ENCODE measurements at regions not wholly inside any gene's neighbourhood (a gene's known extent, or its start where the extent isn't known, plus 50 kb on each side); places are given as distances from the start of the nearest gene placed in this dataset.

DNA sequence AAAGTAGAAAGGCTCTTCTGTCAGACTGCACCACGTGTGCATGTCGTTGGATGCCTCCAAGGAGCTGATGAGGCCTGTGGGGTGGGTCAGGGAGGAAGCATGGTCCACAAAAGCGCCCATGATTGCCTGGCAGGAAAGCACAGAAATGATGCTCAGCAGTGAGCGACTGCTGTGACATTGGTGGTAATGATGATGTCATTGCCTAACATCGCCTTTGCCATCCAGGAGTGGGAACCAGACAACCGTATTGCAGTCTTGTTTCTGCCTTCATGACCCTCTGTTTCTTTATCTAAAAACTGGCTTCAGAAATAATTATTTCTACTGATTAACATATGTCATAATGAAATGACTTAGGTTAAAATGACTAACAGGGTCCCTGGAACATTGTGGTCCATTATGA lies 477.8 kb upstream of the B3GAT1 start:
- in situ Hi-C loops (cut with MboI; ENCODE audit: low sequenced_read_pairs in 4 of 4), result no loop called here
- DNase-seq (no peak), ATAC-seq (no peak)
- Histone ChIP-seq H3K27ac (no peak overlapping the region), H3K27me3 (no peaks in the 10 kb centered on the region), H3K4me1 (no peaks in the 10 kb centered on the region), H3K4me3 (no peak overlapping the region), H3K9me3 (no peaks in the 10 kb centered on the region), H3K36me3 (no peaks in the 10 kb centered on the region)
- intact Hi-C loops (cut with DNase I; ENCODE audit: low total_unique reads), result no loop called here
- TF ChIP-seq, protein P1, sequence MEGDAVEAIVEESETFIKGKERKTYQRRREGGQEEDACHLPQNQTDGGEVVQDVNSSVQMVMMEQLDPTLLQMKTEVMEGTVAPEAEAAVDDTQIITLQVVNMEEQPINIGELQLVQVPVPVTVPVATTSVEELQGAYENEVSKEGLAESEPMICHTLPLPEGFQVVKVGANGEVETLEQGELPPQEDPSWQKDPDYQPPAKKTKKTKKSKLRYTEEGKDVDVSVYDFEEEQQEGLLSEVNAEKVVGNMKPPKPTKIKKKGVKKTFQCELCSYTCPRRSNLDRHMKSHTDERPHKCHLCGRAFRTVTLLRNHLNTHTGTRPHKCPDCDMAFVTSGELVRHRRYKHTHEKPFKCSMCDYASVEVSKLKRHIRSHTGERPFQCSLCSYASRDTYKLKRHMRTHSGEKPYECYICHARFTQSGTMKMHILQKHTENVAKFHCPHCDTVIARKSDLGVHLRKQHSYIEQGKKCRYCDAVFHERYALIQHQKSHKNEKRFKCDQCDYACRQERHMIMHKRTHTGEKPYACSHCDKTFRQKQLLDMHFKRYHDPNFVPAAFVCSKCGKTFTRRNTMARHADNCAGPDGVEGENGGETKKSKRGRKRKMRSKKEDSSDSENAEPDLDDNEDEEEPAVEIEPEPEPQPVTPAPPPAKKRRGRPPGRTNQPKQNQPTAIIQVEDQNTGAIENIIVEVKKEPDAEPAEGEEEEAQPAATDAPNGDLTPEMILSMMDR (IDR thresholded peaks at IDR 0.05 in 4 of 5, conservative IDR thresholded peaks at IDR 0.05 in 1 of 5), result no peak
- TF ChIP-seq POLR2A (IDR thresholded peaks at IDR 0.05), result no peak

DNA sequence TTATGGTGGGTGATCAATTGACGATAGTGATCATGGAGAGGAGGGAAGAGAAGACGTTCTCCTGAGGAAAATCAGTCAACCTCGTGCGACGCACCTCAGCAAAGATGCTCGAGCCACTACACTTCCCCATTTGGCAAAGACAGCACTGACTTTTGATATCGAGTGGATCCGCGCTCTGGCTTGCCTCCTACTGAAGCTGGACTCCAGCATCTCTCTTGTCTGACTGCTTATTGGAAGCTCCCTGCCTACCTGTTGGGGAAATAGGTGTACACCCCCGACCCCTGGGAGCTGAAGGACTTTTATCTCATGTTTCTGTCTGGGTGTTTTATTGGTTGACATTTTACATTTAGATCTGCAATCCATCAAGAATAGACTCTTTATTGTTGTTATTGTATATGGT lies 476.8 kb upstream of the B3GAT1 start:
- in situ Hi-C loops (cut with MboI; ENCODE audit: low sequenced_read_pairs in 4 of 4) (no loop called here), intact Hi-C loops (cut with DNase I; ENCODE audit: low total_unique reads) (no loop called here)
- ATAC-seq (no peak), DNase-seq (no peak)
- no peaks in the 10 kb centered on the region for H3K9me3 ChIP-seq
- H3K4me3 ChIP-seq, result no peak overlapping the region
- no peaks in the 10 kb centered on the region for H3K36me3 ChIP-seq
- no peak overlapping the region for H3K27ac ChIP-seq
- H3K4me1 ChIP-seq, result no peaks in the 10 kb centered on the region
- no peak for TF ChIP-seq POLR2A (IDR thresholded peaks at IDR 0.05)
- TF ChIP-seq, protein P1 (IDR thresholded peaks at IDR 0.05 in 4 of 5, conservative IDR thresholded peaks at IDR 0.05 in 1 of 5), result no peak
- H3K27me3 ChIP-seq, result no peaks in the 10 kb centered on the region

DNA sequence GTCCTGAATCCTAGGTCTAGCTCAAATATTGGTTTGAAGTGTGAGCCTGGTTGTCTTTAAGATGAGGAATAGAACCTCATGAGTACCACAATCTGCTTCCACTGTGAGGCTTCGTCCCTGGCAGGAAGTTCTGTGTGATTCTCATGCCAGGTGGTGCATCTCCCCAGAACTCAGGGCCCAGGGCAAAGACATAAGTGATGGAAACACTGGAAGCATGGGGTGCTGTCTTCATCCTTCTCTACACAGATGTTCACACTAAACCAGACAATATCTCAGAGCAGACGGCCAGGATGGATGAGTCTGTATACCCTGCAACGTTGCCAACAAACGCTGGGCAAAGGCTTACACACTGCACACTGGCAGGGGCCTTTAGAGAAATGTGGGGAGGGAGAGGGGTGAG lies 475.9 kb upstream of the B3GAT1 start:
- Histone ChIP-seq H3K9me3 (no peaks in the 10 kb centered on the region), H3K36me3 (no peaks in the 10 kb centered on the region), H3K27me3 (no peaks in the 10 kb centered on the region), H3K4me1 (no peaks in the 10 kb centered on the region), H3K27ac (no peak overlapping the region), H3K4me3 (no peak overlapping the region)
- DNase-seq (no peak), ATAC-seq (no peak)
- no peak for TF ChIP-seq POLR2A (IDR thresholded peaks at IDR 0.05)
- TF ChIP-seq, protein P1 (IDR thresholded peaks at IDR 0.05 in 4 of 5, conservative IDR thresholded peaks at IDR 0.05 in 1 of 5), result no peak
- intact Hi-C loops (cut with DNase I; ENCODE audit: low total_unique reads), result no loop called here
- in situ Hi-C loops (cut with MboI; ENCODE audit: low sequenced_read_pairs in 4 of 4), result no loop called here

DNA sequence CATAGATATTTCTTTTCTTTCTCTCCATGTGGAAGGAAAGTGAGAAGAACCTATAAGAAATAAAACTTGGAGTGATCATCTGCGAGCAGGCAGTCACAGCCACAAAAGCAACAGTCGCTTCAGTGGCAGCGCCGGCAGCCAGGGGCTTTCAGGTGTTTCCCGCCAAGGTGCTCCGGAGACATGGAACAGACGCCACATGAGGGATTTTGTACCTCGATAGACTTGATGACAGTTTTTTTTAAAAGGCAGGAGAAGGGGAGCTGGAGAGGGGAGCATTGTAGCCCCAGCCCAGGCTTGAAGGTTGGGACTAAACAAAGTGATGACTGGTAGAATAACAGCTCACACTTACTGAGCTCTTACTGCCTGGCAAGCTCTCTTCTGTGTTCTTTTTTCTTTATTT lies 471.4 kb upstream of the B3GAT1 start:
- Histone ChIP-seq H3K9me3 (no peaks in the 10 kb centered on the region), H3K27ac (no peak overlapping the region), H3K4me1 (no peaks in the 10 kb centered on the region), H3K27me3 (no peaks in the 10 kb centered on the region), H3K4me3 (no peak overlapping the region), H3K36me3 (no peaks in the 10 kb centered on the region)
- DNase-seq (no peak), ATAC-seq (no peak)
- TF ChIP-seq, protein P1 (IDR thresholded peaks at IDR 0.05 in 4 of 5, conservative IDR thresholded peaks at IDR 0.05 in 1 of 5), result no peak
- no peak for TF ChIP-seq POLR2A (IDR thresholded peaks at IDR 0.05)
- in situ Hi-C loops (cut with MboI; ENCODE audit: low sequenced_read_pairs in 4 of 4) (no loop called here), intact Hi-C loops (cut with DNase I; ENCODE audit: low total_unique reads) (no loop called here)

DNA sequence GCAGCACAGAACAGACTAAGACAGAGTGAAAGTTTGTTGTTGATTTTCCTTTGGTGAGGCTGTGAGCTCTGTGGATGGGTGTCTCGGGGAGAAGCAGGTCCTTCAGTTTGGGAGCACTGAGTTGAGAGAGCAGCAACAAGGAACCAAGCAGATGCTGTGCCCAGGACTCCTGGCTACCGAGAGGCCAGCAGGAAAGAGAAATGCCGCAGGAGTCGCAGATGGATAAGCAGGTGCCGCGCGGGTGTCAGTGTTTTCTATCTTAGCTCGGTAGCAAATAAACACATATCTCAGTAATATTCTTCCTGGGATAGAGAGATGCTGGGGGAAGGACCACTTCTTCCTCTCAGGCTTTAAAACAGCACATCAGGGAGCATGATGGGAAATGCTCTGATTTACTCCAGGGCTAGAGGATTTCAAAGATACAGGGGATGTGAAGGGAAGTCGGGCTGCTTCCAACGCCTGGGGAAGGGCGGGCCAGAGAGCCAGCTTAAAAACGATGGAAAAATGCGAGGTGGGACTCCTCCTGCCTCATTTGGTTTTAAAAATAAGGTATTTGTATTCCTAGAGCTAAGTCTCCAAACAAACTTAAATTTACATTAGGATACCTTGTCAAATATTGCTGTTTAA lies 470.7 kb upstream of the B3GAT1 start:
- Histone ChIP-seq H3K27me3 (no peaks in the 10 kb centered on the region), H3K4me1 (no peaks in the 10 kb centered on the region), H3K36me3 (no peaks in the 10 kb centered on the region), H3K9me3 (no peaks in the 10 kb centered on the region), H3K27ac (no peak overlapping the region), H3K4me3 (no peak overlapping the region)
- intact Hi-C loops (cut with DNase I; ENCODE audit: low total_unique reads), result no loop called here
- no peak for ATAC-seq
- in situ Hi-C loops (cut with MboI; ENCODE audit: low sequenced_read_pairs in 4 of 4), result no loop called here
- no peak for TF ChIP-seq POLR2A (IDR thresholded peaks at IDR 0.05)
- TF ChIP-seq, protein P1 (IDR thresholded peaks at IDR 0.05 in 4 of 5, conservative IDR thresholded peaks at IDR 0.05 in 1 of 5), result no peak
- DNase-seq, result no peak
